ENCODE measurements at regions not wholly inside any gene's neighbourhood (a gene's known extent, or its start where the extent isn't known, plus 50 kb on each side); places are given as distances from the start of the nearest gene placed in this dataset.

GRCh38 chrX:9388450-9388849, 76.4 kb upstream of the TBL1X start:
- DNase-seq = no peak
- Histone ChIP-seq H3K27me3 (no peaks in the 10 kb centered on the region), H3K9me3 (no peaks in the 10 kb centered on the region), H3K36me3 (no peaks in the 10 kb centered on the region), H3K4me3 (ENCODE audit: low read depth, low read length) (no peak overlapping the region), H3K4me1 (no peaks in the 10 kb centered on the region)
- TF ChIP-seq CTCF (IDR thresholded peaks at IDR 0.05; ENCODE audit: low read depth, low read length) = no peak

- TF ChIP-seq CTCF (IDR thresholded peaks at IDR 0.05; ENCODE audit: low read depth, low read length) = no peak
- no peak for DNase-seq
- H3K4me1 ChIP-seq = no peaks in the 10 kb centered on the region
- H3K4me3 ChIP-seq (ENCODE audit: low read depth, low read length) = no peak overlapping the region
- no peaks in the 10 kb centered on the region for H3K27me3 ChIP-seq
- no peaks in the 10 kb centered on the region for H3K9me3 ChIP-seq
- no peaks in the 10 kb centered on the region for H3K36me3 ChIP-seq
Measured at GRCh38 chrX:9390121-9390520, 74.7 kb upstream of the TBL1X start.

GRCh38 chrX:9390693-9391368, 74.0 kb upstream of the TBL1X start:
- no peak for TF ChIP-seq CTCF (IDR thresholded peaks at IDR 0.05; ENCODE audit: low read depth, low read length)
- no peak overlapping the region for H3K4me3 ChIP-seq (ENCODE audit: low read depth, low read length)
- no peaks in the 10 kb centered on the region for H3K4me1 ChIP-seq
- H3K9me3 ChIP-seq = no peaks in the 10 kb centered on the region
- DNase-seq = no peak
- H3K27me3 ChIP-seq = no peaks in the 10 kb centered on the region
- H3K36me3 ChIP-seq = no peaks in the 10 kb centered on the region

- H3K27me3 ChIP-seq = no peaks in the 10 kb centered on the region
- H3K4me1 ChIP-seq = no peaks in the 10 kb centered on the region
- H3K4me3 ChIP-seq (ENCODE audit: low read depth, low read length) = no peak overlapping the region
- no peaks in the 10 kb centered on the region for H3K36me3 ChIP-seq
- no peak for DNase-seq
- no peaks in the 10 kb centered on the region for H3K9me3 ChIP-seq
- no peak for TF ChIP-seq CTCF (IDR thresholded peaks at IDR 0.05; ENCODE audit: low read depth, low read length)
Measured at GRCh38 chrX:9392445-9392844, 72.4 kb upstream of the TBL1X start.

GRCh38 chrX:9393571-9393970, 71.3 kb upstream of the TBL1X start:
- Histone ChIP-seq H3K36me3 (no peaks in the 10 kb centered on the region), H3K4me3 (ENCODE audit: low read depth, low read length) (no peak overlapping the region), H3K4me1 (no peaks in the 10 kb centered on the region), H3K27me3 (no peaks in the 10 kb centered on the region), H3K9me3 (no peaks in the 10 kb centered on the region)
- TF ChIP-seq CTCF (IDR thresholded peaks at IDR 0.05; ENCODE audit: low read depth, low read length) = no peak
- no peak for DNase-seq

GRCh38 chrX:9394212-9394611, 70.6 kb upstream of the TBL1X start:
- H3K9me3 ChIP-seq = no peaks in the 10 kb centered on the region
- no peak overlapping the region for H3K4me3 ChIP-seq (ENCODE audit: low read depth, low read length)
- no peaks in the 10 kb centered on the region for H3K27me3 ChIP-seq
- no peaks in the 10 kb centered on the region for H3K36me3 ChIP-seq
- no peaks in the 10 kb centered on the region for H3K4me1 ChIP-seq
- no peak for TF ChIP-seq CTCF (IDR thresholded peaks at IDR 0.05; ENCODE audit: low read depth, low read length)
- no peak for DNase-seq
